ENCODE measurements at regions not wholly inside any gene's neighbourhood (a gene's known extent, or its start where the extent isn't known, plus 50 kb on each side); places are given as distances from the start of the nearest gene placed in this dataset.
"Not testable (repeated sequence)": the region's sequence is repeated elsewhere in the genome, so short reads cannot be mapped to it uniquely, and the experiment has no call there.

GRCh38 chr4:3637326-3638016, 105.2 kb upstream of the LRPAP1 start:
- DNase-seq (ENCODE audit: low read depth in 4 of 4, low spot score in 3 of 4): no peak

GRCh38 chr4:3636646-3637320, 104.6 kb upstream of the LRPAP1 start:
- DNase-seq (ENCODE audit: low read depth in 4 of 4, low spot score in 3 of 4): no peak

- DNase-seq (ENCODE audit: low read depth in 4 of 4, low spot score in 3 of 4): not testable (repeated sequence)
These were observed 103.8 kb upstream of the LRPAP1 start for GRCh38 chr4:3636020-3636419.

GRCh38 chr4:3634894-3635820, 102.9 kb upstream of the LRPAP1 start:
- DNase-seq (ENCODE audit: low read depth in 4 of 4, low spot score in 3 of 4): no peak

GRCh38 chr4:3634281-3634857, 102.1 kb upstream of the LRPAP1 start:
- no peak for DNase-seq (ENCODE audit: low read depth in 4 of 4, low spot score in 3 of 4)

GRCh38 chr4:3633277-3633676, 101.1 kb upstream of the LRPAP1 start:
- not testable (repeated sequence) for DNase-seq (ENCODE audit: low read depth in 4 of 4, low spot score in 3 of 4)

- not testable (repeated sequence) for DNase-seq (ENCODE audit: low read depth in 4 of 4, low spot score in 3 of 4)
These were observed 100.6 kb upstream of the LRPAP1 start for GRCh38 chr4:3632794-3633193.

- DNase-seq (ENCODE audit: low read depth in 4 of 4, low spot score in 3 of 4): not testable (repeated sequence)
These were observed 99.5 kb upstream of the LRPAP1 start for GRCh38 chr4:3631544-3632266.

GRCh38 chr4:3630598-3631543, 98.6 kb upstream of the LRPAP1 start:
- DNase-seq (ENCODE audit: low read depth in 4 of 4, low spot score in 3 of 4): no peak

GRCh38 chr4:3630136-3630597, 97.9 kb upstream of the LRPAP1 start:
- no peak for DNase-seq (ENCODE audit: low read depth in 4 of 4, low spot score in 3 of 4)

- no peak for DNase-seq (ENCODE audit: low read depth in 4 of 4, low spot score in 3 of 4)
These were observed 97.4 kb upstream of the LRPAP1 start for GRCh38 chr4:3629665-3630064.

GRCh38 chr4:3629176-3629575, 97.0 kb upstream of the LRPAP1 start:
- DNase-seq (ENCODE audit: low read depth in 4 of 4, low spot score in 3 of 4): not testable (repeated sequence)

GRCh38 chr4:3628868-3629175, 96.6 kb upstream of the LRPAP1 start:
- no peak for DNase-seq (ENCODE audit: low read depth in 4 of 4, low spot score in 3 of 4)

GRCh38 chr4:3627967-3628867, 96.0 kb upstream of the LRPAP1 start:
- not testable (repeated sequence) for DNase-seq (ENCODE audit: low read depth in 4 of 4, low spot score in 3 of 4)

GRCh38 chr4:3627456-3627855, 95.2 kb upstream of the LRPAP1 start:
- DNase-seq (ENCODE audit: low read depth in 4 of 4, low spot score in 3 of 4): not testable (repeated sequence)

- DNase-seq (ENCODE audit: low read depth in 4 of 4, low spot score in 3 of 4): not testable (repeated sequence)
These were observed 94.1 kb upstream of the LRPAP1 start for GRCh38 chr4:3626131-3626884.

- not testable (repeated sequence) for DNase-seq (ENCODE audit: low read depth in 4 of 4, low spot score in 3 of 4)
These were observed 93.2 kb upstream of the LRPAP1 start for GRCh38 chr4:3625286-3625875.
